ENCODE measurements at regions not wholly inside any gene's neighbourhood (a gene's known extent, or its start where the extent isn't known, plus 50 kb on each side); places are given as distances from the start of the nearest gene placed in this dataset.

DNA sequence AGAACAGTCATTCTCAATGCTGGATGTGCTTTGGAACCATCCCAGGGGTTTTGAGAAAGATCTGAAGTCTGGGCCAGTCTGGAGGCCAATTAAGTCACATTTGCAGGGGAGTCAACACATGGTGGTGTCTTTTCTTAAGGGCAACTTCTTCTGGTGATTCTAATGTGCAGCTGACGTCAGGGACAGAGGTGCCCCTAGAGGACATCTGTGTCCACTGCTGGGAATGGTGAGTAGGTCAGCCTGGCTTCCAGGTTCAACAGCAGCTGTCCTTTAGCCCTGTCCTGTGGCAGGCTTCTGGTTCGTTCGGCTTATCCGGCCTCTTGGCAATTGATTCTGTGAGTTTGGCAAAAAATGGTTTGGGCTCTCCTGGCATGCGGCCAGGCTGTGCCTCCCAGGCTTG is 269.7 kb upstream of the HABP2 start:
- DNase-seq (ENCODE audit: low read depth), result no peak
- TF ChIP-seq, protein P1, sequence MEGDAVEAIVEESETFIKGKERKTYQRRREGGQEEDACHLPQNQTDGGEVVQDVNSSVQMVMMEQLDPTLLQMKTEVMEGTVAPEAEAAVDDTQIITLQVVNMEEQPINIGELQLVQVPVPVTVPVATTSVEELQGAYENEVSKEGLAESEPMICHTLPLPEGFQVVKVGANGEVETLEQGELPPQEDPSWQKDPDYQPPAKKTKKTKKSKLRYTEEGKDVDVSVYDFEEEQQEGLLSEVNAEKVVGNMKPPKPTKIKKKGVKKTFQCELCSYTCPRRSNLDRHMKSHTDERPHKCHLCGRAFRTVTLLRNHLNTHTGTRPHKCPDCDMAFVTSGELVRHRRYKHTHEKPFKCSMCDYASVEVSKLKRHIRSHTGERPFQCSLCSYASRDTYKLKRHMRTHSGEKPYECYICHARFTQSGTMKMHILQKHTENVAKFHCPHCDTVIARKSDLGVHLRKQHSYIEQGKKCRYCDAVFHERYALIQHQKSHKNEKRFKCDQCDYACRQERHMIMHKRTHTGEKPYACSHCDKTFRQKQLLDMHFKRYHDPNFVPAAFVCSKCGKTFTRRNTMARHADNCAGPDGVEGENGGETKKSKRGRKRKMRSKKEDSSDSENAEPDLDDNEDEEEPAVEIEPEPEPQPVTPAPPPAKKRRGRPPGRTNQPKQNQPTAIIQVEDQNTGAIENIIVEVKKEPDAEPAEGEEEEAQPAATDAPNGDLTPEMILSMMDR (IDR thresholded peaks at IDR 0.05; ENCODE audit: control insufficient read depth, insufficient read depth, low read depth, low read length, missing control alignments), result no peak

DNA sequence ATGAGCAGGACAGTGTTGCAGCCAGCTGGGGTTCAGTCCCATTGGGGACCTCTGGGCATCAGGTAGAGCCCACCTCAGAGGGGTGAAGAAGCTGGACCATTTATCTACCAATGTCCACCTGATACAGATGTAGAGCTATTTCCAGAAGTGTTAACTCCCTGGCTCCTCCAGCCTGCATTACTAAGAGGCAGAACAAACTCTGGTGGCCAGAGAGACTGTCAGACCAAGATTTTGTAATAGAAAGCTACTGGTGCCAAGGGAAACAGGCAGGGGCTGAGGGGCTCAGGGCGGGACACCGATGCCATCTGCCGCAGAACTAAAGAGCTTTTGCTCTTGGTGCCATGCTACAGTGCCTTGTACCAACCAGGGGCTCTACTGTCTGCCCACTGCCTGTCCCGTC is 268.2 kb upstream of the HABP2 start:
- TF ChIP-seq, protein P1 (IDR thresholded peaks at IDR 0.05; ENCODE audit: control insufficient read depth, insufficient read depth, low read depth, low read length, missing control alignments), result no peak
- no peak overlapping the region for H3K4me3 ChIP-seq (ENCODE audit: control insufficient read depth, low read depth, low read length)
- DNase-seq (ENCODE audit: low read depth), result no peak

More for the DNA sequence above, 269.7 kb upstream of the HABP2 start:
- no peak overlapping the region for H3K4me3 ChIP-seq (ENCODE audit: control insufficient read depth, low read depth, low read length)

DNA sequence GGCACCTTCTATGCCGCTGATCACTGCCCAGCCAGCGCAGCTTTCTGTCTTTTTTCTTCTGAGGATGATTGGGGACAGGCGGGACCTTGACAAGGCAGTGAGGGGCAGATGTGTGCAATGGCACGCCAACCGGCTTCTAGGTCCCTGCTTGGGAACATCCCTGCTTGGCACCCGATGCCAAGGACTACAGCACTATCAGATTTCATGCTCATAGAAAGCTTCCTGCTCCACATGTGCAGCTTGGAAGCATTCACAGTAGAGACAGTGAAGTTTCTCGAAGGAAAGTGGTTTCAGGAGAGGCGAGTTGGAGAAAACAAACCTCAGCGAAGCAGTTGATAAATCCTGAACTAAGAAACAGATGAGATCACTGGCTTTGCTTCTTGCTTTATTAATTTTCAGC is 267.5 kb upstream of the HABP2 start:
- no peak for DNase-seq (ENCODE audit: low read depth)
- H3K4me3 ChIP-seq (ENCODE audit: control insufficient read depth, low read depth, low read length), result no peak overlapping the region
- TF ChIP-seq, protein P1 (IDR thresholded peaks at IDR 0.05; ENCODE audit: control insufficient read depth, insufficient read depth, low read depth, low read length, missing control alignments), result no peak

DNA sequence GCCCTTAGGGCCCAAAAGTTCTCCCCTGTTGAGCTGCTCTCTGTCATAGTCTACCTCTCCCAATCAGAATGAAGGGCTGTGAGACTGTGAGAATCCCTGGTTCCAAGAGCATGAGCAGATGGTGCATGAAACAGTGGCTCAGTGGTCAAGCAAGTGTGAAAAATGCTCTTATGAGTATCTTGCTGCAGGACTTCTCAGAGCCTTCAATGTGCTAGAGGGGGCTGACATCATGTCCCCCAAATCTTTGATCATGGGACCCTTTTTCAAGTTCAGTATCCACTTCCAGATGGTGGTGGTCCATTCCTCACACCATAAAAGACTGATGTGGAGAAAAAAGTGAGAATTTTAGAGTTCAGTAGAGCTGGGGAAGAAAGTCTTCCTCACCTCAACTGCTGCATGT is 265.3 kb upstream of the HABP2 start:
- no peak overlapping the region for H3K4me3 ChIP-seq (ENCODE audit: control insufficient read depth, low read depth, low read length)
- DNase-seq (ENCODE audit: low read depth), result no peak
- TF ChIP-seq, protein P1 (IDR thresholded peaks at IDR 0.05; ENCODE audit: control insufficient read depth, insufficient read depth, low read depth, low read length, missing control alignments), result no peak

DNA sequence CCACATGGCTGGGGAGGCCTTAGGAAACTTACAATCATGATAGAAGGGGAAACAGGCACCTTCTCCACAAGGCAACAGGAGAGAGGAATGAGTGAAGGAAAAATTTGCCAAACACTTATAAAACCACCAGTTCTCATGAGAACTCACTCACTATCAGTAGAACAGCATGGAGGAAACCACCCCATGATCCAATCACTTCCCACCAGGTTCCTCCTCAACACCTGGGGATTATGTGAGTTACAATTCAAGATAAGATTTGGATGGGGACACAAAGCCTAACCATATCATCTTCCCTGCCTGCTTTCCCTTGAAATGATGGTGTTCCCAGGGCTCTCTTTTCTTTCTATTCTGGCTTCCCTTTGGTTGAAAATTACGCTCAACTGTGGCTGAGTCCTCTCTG is 262.7 kb upstream of the HABP2 start:
- DNase-seq (ENCODE audit: low read depth), result no peak
- H3K4me3 ChIP-seq (ENCODE audit: control insufficient read depth, low read depth, low read length), result no peak overlapping the region
- TF ChIP-seq, protein P1 (IDR thresholded peaks at IDR 0.05; ENCODE audit: control insufficient read depth, insufficient read depth, low read depth, low read length, missing control alignments), result no peak

DNA sequence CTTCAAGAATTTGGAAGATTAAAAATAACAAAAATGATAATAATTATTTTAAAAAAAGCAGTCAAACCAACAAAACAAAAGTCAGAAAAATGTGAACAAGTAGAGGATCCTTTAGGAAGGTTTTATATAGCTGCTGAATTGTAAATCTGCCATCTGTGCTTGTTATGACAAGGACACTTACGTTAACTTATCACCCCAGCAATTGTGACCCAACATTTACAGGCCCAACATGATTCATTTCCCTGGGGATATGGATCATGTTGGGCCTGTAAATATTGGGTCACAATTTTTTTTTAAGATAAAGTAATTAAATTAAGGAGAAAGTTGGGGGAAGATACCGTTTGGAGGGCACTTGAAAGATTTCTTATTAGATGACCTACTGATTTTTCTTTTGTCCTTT is 261.4 kb upstream of the HABP2 start:
- TF ChIP-seq, protein P1 (IDR thresholded peaks at IDR 0.05; ENCODE audit: control insufficient read depth, insufficient read depth, low read depth, low read length, missing control alignments), result no peak
- H3K4me3 ChIP-seq (ENCODE audit: control insufficient read depth, low read depth, low read length), result no peak overlapping the region
- no peak for DNase-seq (ENCODE audit: low read depth)

DNA sequence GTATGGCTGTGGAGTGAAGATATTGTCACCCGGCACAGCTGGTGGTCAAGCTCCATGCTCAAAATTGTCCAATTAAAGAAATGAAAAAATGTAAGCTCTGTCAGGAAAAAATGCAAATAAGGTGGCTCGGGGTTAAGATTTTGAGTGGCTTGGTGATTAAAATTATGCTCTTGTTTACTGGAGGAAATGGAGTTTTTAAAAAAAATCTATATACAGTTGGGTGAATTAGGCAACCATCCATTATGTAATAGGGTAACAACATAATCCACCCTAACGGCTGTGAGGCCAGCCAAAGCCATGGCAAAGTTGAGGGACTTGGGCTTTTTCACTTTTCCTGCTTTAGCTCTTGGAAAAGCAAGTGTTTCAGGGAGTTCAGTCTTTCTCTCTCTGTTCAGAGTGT is 260.8 kb upstream of the HABP2 start:
- no peak overlapping the region for H3K4me3 ChIP-seq (ENCODE audit: control insufficient read depth, low read depth, low read length)
- TF ChIP-seq, protein P1 (IDR thresholded peaks at IDR 0.05; ENCODE audit: control insufficient read depth, insufficient read depth, low read depth, low read length, missing control alignments), result no peak
- DNase-seq (ENCODE audit: low read depth), result no peak

Data from AG09309 (cell line).